Forelimb muscle (tissue), 1 donor: ENCODE measurements at regions not wholly inside any gene's neighbourhood (a gene's known extent, or its start where the extent isn't known, plus 50 kb on each side); places are given as distances from the start of the nearest gene placed in this dataset.

Source experiments
- DNase-seq: peaks from one replicate; pipeline ENCODE4 v3.0.0-alpha.2; 2013; ENCODE audit warnings: low read depth

DNA sequence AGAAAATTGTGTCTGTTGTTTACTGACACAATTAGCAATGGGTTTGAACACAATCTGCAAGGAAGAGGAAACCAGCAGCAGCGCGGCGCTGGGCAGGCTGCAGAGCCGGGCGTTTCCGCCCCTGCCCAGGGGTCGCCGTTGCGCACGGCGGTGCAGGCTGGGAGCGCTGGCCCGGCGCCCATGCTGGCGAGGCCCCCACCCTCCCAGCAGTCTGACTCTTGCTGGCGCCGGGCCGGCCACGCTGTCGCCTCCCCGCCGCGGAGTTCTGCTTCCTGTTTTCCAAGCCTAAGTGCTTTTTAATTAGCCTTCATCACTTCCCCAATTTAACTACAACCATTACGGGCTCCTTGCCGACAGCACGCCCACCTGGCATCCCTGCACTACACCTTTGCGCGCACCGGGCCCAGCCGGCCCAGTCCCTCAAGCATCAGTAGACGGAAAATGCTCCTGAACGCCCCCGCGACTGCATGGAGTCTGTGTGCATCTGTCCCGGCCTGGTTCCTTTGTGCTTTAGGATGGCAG lies 212.1 kb downstream of the GXYLT1 start:
- DNase-seq, result no peak

GRCh38 chr12:41930866-41931437 lies 213.7 kb downstream of the GXYLT1 start:
- DNase-seq, result no peak

DNA sequence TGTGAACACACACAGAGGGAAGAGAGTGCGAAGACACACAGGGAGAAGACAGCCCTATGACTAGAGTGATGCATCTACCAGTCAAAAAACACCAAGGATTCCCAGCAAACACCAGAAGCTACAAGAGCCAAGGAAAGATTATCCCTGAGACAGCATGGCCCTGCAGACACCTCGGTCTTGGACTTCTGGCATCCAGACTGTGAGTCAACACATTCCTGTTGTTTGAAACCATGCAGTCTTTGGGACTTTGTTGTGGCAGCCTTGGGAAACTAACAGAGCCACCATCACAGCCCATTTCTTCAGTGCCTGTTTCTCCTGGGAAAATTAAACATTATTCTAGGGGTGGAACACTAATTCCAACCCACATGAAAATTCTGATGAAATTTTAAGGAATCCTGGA lies 220.6 kb downstream of the GXYLT1 start:
- DNase-seq, result no peak

DNA sequence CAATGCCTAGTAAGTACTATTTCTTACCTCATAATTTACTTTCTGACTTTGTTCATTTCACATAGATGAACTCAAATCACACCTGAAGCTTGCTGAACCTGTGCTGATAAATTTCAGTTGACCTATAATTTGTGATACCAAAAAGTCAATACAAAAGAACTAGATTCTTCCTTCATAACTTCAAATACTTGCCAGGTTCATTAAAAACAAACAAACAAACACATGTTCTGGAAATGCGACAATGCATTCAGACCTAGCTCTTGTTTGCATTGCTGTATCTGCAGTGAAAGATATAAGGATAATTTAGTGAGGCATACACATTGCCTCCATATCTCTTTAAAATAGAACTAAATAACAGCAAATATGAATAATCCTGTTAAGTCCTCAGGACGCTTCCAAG lies 221.3 kb downstream of the GXYLT1 start:
- DNase-seq, result no peak

DNA sequence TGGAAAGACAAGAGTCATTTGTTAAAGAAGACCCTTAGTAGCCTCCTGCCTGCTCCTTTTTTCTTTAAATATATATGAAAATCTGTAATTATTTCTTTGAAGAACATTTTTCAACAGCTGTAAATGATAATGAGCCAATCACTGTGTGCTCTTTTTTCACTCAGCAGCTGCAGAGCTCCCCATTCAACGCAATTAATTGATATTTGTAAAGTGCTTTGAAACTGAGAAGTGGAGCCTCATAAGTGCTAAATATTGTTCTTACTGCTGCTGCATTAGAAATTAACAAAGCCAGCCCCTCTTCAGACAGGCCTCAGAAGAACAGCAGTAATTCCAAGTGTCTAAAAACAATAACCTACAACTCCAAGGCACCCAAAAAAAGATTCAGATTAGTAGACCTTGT lies 224.3 kb downstream of the GXYLT1 start:
- DNase-seq, result no peak

GRCh38 chr12:41919526-41920261 lies 225.0 kb downstream of the GXYLT1 start:
- no peak for DNase-seq

- no peak for DNase-seq
These were observed 225.6 kb downstream of the GXYLT1 start for GRCh38 chr12:41919048-41919447.

- no peak for DNase-seq
These were observed 226.7 kb downstream of the GXYLT1 start for GRCh38 chr12:41917938-41918341.

- DNase-seq, result no peak
These were observed 227.5 kb downstream of the GXYLT1 start for GRCh38 chr12:41917181-41917580.

DNA sequence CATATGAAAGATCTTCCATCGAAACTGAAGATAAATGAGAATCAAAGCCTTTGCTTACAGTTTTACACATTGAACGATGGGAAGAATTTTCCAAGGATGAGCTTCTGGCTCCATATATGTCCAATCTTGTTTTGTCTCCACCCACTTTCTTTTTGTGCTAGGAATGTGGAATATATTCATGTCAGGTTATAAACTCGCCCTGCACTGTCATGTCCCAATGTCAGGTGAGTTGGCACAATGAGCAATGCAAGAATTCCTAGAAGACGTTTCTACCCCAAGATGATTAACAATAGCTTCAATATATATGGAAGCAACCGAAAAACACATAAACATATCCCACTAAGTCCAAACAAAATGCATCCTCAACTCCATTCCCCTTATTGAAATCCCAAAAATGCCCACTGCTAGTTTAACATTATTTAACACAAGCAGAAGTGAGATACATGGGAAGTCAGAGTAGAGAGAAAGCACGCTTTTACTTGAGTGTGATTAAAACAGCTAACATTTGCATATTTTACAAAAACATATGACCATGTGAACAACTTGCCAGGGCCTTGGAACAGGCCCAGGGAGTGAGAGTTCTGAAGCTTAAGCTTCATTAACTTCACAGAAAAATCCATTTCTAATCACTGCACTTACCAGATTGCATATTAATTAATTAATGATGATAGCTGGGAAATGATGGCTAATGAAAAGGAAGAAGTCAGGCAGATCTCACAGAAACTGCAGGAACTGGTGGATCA lies 233.9 kb downstream of the GXYLT1 start:
- no peak for DNase-seq

- DNase-seq, result no peak
These were observed 236.5 kb downstream of the GXYLT1 start for GRCh38 chr12:41908206-41908605.

DNA sequence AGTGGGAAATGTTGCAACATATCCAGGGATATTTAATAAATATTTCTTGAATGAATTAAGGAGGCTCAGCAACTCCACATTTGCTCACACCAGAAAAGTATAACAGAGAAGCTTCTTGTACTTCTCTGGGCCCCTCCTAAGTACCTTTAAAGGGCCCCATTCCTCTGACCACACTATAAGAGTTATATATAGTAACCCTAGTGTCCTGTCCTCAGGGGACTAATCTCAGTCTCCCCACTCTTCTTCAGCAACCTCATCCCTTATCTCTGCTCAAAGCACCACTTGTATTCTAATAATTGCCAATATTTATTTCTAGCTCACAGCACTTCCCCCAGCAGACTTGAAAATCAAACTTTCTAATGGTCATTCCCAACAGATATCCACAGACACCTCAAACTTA lies 237.1 kb downstream of the GXYLT1 start:
- DNase-seq, result no peak

- no peak for DNase-seq
These were observed 237.7 kb downstream of the GXYLT1 start for GRCh38 chr12:41907021-41907420.

- DNase-seq, result no peak
These were observed 238.8 kb downstream of the GXYLT1 start for GRCh38 chr12:41905759-41906297.

DNA sequence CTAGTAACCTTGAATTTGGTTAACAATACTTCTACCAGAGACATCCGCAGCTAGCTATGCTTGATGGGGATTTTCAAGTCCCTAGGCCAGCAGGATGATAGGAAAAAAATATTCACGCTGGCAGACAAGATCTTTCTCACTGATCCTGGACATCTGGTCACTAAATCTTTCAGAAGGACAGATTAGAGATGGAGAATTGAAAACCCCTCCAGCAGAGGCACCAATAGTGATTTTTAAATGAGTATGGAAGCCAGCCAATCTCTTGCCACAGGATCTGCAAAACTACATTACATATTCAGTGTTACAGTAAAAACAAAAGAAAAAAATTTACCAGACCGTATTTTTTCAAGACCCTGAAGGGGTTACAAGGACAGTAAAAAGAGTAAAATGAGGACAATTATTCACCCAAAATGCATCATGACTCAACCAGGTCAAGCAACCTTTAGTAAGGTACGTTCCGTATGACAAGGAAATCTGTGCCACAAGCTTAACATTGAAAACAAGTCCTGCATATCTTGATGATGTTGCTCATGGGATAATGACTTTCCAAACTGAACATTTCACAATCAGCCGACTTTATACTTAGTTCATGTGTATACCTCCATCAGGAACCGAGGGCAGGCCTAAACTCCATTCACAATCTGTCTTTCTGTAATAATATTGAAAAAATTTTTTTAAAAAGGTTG lies 239.5 kb downstream of the GXYLT1 start:
- no peak for DNase-seq

DNA sequence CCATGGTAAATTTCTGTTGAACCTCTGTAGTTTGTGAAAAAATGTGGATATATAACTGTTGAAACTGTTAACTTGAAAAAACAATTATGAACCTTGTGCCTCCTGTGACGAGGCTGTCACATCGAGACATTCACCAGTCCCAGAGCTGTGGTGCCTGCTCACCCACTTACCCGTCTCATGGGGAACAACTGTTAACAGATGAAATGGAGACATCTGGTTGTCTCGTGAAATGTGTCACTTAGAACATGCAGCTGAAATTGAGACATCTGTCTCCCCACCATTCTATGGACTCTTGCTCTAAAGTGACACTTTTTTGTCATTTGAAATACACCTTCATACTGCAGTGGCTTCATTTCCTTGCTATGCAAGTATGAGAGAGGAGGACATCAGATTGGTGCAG lies 240.6 kb downstream of the GXYLT1 start:
- no peak for DNase-seq

GRCh38 chr12:41903014-41903708 lies 241.5 kb downstream of the GXYLT1 start:
- DNase-seq, result no peak

DNA sequence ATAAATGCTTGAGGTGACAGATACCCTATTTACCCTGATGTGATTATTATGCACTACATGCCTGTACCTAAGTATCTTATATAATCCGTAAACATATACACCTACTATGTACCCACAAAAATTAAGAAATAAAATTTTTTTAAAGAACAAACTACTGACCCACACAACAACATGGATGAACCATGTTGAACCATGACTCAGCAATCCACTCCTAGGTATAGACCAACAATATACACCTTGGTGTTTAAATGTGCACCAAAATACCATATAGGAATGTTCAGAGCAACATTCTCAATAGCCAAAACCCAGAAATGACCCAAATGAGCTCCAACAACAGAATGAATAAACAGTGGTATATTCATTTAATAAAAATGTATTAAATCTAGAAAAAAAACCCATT lies 245.1 kb downstream of the GXYLT1 start:
- DNase-seq, result no peak

- DNase-seq, result no peak
These were observed 247.1 kb downstream of the GXYLT1 start for GRCh38 chr12:41897593-41897992.

DNA sequence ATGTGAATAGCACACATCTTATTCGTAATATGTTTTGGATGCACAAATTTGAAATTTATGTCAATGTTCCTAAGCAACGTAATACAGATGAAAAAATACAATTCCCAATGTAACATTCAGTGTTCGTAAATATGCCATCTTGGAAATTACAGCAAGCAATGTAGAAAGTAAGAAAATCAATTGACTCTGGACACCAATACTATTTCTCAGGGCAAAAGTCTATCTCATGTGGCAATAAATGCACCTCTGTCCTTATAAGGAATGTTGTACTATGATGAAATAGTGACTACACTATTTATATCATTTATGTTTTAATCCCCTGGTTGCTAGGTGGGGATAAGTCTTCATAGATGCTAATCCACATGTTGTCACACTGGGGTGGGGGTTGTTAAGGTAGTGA lies 251.2 kb downstream of the GXYLT1 start:
- DNase-seq, result no peak

DNA sequence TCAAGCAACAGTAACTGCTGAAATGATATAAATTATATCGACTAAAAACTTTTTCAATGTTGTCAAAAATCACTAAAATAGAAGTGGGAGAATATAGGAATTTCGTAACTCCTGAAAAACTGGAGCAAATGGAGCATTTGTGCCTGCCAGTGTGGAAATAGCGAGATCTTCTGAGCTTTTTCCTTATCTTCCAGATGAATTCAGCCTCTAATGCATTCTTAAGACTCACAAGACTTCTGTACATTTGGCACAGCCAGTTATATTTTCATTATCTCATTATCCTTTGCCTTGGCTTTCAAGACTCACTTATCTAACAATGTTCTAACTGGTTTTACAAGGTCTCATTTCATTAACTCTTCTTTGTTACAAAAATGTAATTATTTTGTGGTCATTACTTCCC lies 252.4 kb downstream of the GXYLT1 start:
- DNase-seq, result no peak
